Fibroblast of upper back skin (primary cell): ENCODE measurements at regions not wholly inside any gene's neighbourhood (a gene's known extent, or its start where the extent isn't known, plus 50 kb on each side); places are given as distances from the start of the nearest gene placed in this dataset.

Experiments
- DNase-seq: peaks from one replicate; pipeline ENCODE4 v3.0.0-alpha.2; 2013

DNA sequence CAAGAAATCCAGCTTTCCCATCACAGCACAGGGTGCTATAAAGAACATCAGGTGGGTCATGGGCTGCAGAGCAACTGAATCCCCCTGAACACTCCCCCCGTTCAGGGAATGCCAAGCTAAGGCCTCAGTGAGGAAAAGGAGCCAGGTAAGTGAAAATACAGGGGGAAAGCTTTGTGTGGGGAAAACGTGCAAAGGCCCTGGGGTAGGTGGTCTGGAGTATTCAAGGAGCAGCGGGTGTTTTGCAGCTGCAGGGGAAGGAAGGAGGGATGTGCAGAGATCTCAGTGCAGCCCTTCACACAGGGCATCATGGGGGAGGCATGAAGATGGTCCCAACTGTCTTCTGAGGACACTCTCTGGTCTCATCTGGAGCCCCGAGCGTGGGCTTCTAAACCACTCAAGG lies 119.2 kb downstream of the ETS2 start:
- DNase-seq: no peak

DNA sequence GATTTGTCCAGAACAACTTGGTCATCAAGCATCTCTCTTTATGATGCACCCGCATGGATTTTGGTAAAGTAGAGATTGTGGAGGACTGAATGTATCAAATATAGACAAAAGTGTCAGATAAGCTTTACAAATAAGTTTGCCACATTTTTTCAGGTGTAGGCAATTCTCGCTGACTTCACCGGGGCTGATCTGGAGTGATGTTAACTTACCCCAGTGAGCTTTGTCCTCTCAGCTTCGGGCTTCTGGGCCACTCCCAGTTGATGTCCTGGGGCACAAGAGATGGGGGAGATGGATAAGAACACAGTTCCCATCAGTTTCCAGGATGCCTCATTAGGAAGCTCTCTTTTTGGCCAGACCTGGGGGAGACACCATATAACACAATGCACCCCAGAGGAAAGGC lies 117.7 kb downstream of the ETS2 start:
- no peak for DNase-seq

DNA sequence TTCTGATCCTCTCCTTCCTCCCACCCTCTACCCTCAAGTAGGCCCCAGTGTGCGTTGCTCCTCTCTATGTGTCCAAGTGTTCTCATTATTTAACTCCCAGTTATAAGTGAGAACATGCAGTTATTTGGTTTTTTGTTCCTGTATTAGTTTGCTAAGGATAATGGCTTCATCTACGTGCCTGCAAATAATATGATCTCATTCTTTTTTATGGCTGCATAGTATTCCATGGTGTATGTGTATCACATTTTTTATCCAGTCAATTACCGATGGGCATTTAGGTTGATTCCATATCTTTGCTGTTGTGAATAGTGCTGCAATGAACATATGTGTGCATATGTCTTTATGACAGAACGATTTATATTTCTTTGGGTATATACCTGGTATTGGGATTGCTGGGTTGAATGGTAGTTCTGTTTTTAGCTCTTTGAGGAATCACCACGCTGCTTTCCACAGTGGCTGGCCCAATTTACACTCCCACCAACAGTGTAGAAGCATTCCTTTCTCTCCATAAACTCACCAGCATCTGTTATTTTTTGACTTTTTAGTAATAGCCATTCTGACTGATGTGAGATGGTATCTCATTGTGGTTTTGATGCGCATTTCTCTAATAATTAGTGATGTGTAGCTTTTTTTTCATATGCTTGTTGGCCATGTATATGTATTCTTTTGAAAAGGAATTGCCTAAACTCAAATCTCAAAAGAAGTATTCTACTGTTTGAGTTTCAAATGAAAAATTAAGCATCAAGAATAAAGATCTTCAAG lies 116.9 kb downstream of the ETS2 start:
- DNase-seq: peak; percentile 67

DNA sequence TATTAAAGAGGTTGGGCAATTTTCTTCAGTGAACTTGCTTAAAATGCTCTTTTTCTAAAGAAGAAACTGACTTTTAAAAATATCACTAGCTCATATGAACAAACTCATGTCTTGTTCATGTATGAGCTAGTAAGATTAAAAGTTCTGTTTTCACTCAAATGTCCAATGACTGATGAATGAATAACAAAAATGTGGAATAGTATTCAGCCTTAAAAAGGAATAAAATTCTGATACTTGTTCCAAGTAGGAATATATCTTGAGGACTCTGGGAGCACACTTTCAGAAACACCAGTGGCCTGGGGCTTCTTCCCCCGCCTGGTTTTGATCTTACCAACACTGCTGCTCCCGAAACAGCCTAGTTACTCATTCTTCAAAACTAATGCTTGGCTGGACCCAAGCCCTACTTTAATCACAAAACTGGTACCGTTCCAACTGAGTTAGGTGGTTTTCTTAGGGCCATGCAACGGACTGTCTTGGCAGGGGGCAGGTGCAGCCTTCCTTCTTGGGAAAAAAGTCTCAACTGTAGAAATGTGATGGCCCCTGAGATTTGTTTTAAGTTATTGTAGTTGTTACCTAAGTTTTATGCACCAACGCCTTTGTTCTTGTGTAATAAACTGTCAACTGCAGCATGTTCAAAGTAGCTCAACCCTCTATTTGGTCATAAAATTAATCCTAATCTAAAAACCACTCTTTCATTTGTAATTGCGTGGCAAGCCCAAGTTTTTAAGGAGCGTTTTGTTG lies 116.0 kb downstream of the ETS2 start:
- DNase-seq: peak; percentile 71

DNA sequence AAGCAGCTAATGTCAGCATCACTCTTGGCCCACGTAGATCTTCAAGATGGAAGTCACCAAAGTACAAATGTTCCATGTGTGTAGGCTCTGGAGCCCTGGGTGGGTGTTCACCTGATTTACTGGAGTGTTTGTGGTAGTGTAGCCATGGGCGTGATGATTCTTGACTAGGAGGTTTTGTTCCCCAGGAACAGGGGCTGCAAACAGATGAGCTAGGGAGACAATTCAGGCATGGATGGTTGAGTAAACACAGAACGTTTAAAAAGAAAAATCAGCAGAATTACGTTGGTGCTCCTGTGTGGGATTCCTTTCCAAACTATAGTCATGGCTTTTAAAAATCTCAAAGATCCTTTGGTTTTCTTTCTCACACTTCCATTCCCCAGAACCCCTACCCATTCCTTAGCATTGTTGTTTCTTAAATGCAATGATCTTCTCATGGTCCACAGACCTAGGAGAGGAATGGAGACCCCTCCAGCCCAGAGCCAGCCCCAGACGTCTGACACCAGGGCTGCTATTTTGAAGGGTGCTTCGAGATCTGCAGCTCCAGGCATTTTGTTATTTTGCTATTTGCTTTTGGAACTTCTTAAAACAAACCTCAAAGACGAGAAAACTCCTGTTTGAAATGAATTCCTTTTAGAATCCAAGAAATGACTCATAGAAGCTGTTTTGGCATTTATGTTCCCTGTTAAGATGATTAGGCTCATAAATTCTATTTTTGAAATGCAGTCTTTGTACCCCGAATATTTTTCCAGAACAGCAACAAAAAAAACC lies 115.1 kb downstream of the ETS2 start:
- peak; percentile 88 for DNase-seq

DNA sequence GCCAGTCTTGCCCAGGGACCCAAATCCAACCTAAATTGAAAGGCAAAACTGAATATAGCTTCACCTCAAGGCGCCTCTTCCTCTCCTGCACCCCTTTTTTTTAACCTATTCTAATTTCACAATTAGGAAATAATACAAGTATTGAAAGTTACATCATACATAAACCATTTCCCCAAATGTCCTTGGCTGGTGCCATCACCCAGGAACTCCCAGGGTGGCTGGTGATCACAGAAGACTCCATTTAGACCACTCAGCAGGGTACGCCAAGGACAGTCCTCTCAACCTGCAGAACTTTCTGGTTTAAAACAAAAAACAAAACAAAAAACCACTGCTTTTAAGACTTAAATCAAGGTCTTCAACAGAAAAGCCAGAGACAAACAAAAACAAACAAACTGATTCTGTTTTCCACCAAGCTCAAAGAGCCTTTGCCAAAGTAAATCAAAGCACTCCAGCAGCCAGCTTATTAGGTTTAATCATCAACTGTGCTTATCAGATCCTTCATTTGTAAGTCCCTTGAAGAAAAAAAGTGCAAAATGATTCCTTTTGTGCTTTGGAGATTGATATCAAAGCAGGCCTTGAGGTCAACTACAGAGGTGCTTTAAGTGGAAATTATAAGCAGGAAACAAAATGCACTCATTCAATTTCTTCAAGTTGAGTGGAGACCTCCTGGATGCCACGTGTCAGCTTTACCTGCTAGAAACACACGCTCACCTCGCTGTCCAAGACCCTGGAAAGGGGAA lies 113.0 kb downstream of the ETS2 start:
- no peak for DNase-seq

DNA sequence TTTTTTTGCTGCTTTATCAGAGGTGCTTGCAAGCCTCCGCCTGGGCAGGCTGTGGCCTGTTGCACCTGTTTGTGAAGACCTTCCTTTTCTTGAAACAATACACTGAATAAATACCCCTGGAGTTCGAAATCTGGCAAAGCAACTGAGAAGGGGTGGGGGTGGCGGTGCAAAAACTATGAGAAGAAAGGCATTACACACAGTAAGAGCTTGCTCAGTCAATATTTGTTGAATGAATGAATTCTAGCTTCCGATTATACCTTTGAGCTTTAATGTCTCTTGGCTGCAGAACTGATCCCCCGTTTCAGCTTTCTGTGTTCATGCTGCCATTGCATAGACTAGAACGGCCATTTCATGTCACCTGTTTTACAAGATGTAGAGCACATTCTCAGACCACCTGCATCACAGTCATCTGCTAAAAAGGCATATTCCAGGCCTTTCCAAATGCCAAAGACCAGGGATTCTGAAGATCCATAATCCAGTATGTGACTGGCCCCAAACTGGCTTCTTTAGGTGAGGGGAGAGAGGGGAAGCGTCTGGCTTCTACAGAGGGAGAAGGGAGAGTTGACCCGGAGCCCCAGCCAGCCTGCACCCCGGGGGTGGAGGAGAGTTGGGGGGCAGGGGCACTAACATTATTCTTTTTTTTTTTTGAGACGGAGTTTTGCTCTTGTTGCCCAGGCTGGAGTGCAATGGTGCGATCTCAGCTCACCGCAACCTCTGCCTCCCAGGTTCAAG lies 111.5 kb downstream of the ETS2 start:
- no peak for DNase-seq

DNA sequence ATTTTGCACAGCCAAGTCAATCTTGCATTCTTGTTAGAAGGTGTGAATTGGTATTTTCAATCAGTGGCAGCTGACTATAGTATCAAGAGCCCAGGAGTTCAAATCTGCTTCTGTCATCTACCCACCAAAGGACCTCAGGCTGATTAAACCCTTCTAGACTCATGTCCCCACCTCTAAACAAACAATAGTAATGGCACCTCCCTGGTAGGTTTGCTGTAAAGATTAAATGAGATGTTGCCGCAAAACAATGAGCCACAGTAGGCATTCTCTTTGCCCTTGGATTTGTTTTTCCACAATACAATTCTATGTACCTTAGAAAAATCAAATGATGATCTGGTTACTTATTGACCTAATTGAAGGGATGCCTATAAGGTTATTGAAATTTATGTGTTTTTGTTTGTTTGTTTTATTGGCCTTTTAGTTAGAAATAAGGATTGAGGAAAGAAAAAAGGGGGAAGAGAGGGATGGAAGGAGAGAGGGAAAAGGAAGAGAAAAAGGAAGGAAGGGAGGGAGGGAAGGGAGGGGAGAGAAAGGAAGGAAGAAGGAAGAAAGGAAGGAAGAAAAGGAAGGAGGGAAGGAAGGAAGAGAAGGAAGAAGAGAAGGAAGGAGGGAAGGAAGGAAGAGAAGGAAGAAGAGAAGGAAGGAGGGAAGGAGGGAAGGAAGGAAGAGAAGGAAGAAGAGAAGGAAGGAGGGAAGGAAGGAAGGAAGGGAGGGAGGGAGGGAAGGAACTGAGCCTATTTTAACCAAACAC lies 110.7 kb downstream of the ETS2 start:
- no peak for DNase-seq

DNA sequence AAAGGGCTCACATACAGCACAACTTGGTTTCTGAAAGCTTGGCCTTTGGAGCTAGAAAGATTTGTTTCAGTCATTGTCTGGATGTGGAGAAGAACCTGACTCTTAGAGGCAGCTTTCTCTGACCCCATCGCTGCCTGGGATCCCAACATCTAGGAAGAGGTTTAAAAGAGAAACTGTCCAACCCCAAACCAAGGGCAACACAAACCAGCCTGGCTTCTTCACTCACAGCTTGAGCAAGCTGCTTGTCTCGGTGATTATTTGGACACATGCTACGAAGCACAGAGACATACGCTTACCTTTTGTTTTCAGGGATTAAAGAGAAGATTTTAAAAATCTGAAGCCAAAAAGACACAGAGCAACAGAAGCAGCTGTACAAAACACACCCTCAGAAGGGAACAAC lies 109.8 kb downstream of the ETS2 start:
- DNase-seq: no peak

DNA sequence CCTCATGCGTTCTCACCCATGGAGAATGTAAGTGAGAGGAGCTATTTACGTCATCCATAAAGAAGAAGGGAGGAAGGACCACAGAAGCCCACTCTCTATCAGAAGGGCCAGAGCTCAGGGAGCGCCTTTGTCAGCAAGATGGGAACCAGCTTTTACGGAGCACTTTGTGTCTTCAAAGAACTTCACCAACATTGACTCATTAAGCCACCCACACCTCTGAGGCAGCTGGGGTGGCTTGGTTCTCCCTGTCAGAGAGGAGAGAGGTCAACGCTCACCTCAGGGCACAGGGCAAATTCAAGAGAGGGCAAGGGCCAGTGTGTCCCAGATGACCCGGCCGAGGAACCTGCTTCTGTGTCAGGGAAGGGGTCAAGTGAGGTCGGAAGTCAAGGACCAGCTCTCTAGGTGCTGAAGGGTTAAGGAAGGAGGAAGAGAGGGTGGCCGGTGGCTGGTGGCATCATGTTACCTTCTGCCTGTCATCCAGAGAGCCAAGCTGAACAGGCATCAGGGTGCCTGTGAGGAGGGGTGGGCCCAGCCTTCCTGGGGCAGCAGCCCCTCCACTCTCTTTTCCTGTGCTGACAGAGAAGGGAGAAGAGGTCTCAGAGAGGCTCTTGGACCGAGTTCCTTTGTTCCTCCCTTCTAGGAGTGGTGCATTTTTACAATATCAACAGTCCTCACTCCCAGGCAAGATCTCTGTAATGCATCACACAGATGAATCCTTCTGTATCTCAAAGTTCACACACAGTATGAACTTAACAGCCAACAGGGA lies 109.0 kb downstream of the ETS2 start:
- DNase-seq: no peak

DNA sequence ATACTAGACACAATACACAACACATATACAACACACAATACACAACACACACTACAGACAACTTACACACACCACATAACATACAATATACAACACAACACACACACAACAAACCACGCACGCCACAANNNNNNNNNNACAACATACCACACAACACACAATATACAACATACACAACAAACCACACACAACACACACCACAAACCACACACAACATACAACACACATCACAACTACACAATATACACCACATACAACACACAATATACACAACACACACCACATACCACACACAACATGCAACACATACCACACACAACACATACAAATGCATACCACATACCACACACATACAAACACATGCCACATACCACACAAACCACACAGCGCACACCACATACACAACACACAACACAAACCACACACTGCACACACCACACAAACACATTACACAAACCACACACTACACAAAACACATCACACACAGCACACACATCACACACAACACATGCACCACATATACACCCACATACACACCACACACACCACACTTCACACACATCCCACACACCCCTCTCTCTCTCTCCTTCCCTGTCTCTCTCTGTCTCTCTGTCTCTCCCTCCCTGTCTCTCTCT lies 108.3 kb downstream of the ETS2 start:
- no peak for DNase-seq

DNA sequence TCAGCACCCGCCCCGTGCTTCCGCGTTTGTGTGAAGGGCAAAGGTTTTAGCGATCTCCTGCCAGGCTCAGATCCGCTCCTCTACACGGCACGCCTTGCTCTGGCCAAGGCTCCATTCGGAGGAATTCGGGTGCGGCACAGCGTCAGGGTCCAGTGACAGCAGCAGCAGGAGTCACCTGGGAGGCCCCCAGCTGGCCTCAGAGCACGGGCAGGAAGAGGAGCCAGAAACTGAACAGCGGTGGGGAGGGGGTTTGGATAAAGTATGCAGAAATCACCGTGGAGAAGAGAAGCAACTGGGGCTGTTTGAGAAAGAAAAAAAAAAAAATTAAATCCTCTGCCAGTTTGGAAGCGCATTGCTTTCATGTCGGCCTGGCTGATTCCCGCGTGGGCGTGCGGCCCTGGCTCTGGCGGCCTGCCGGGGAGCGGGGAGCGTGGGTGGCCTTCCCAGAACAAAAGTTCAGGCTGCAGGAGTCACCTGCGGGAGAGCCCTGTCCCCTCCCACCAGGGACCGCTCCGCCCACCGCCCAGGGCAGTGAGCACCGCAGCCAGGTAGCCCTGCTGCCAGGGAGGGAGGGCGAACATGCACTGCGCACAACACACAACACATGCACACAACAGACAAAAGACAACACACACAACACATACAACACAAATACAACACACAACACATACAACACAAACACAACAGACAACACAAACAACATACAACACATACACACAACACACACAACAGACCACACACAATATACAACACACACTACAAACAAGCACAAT lies 107.6 kb downstream of the ETS2 start:
- DNase-seq: peak; percentile 49

DNA sequence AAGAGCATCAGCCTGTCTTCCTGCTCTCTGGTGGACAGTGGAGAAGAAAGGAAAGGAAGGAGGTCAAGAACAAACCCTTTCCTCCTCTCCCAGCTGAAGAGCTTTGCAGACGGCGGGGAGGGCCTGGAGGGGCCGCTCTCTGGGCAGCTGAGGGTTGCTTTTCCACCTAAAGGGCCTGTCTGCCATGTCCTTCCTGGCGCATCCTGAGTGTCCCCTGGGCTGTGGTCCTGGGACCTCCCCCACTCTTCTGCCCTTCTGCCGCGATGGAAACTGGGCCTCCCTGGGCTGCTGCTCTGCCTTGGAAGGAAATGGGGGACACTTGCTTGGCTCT lies 107.0 kb downstream of the ETS2 start:
- no peak for DNase-seq

DNA sequence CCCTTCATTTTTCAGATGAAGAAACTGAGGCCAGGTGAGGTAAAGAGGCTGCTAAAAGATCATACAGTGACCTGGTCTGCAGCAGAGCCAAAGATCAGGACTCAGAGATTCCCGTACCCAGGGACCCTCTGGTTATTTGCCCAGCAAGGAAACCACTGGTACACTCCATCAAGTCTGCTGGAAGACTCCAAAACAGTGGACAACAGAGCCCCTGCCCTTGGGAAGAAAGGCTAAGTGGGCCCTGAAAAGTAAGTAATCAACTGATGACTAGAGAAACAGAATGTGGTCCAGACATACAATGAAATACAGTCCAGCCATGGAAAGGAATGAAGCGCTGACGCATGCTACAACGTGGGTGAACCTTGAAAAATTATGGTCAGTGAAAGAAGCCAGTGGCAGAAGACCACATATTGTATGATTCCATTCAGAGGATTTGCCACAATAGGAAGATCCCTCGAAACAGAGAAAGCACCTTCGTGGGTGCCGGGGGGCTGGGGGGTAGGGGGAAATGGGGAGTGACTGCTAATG lies 106.4 kb downstream of the ETS2 start:
- DNase-seq: peak; percentile 70

DNA sequence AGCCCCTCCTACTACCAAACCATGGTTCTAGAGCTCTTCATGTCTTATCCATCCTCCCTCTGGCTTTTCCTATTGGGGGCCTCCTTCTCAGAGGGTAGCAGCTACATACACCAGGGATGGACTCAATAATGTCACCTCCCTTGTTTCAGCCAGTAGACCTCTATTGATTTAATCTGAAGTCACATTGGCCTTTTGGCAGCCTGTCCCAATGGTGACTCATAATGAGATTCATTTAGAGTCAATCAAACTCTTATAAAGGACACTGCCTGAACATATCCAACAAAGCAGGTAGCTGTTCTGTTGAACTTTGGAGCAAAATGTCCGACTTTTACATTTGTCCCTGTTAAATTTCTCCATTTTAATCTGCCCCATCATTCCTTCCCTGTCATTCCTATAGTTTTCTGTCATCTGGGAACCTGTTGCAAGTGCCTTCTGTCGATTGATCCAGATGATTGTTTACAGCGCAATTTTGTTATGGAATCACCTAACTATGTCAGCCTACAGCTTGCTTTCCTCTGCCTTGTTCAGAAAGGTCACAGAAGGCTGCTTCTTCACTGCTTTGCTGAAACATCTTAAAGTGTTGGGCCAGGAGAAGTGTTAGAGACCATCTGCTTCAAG lies 105.9 kb downstream of the ETS2 start:
- no peak for DNase-seq

DNA sequence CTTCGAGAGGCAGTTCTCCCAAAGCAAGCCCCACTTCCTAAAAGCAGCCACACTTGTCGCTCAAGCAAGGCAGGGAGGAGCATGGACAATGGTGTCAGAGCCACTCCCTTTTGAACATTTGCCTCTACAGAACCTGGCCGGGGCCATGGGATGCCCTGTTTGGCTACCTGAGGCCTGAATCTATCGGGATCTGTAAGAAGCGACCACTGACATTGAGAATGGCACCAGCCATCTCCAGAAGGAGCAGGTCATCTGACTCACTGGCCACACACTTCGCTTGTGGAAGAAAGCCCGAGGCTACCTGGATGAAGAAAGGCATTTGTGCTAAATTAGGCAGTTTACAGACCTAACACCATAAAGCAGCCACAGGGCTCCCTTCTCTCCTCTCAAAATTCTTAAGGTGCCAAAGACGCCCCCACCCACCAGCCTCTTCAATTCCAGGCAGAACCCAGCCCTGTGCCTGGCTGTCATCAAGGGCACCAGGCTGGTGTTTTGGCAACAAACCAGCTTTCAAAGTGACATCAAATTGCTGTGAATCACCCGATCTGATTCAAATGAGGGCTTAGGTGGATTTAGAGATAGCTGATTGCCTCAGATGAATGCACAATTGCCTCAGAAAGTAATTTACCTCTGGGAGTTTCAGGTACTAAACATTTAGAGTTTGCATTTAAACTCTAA lies 104.8 kb downstream of the ETS2 start:
- no peak for DNase-seq

DNA sequence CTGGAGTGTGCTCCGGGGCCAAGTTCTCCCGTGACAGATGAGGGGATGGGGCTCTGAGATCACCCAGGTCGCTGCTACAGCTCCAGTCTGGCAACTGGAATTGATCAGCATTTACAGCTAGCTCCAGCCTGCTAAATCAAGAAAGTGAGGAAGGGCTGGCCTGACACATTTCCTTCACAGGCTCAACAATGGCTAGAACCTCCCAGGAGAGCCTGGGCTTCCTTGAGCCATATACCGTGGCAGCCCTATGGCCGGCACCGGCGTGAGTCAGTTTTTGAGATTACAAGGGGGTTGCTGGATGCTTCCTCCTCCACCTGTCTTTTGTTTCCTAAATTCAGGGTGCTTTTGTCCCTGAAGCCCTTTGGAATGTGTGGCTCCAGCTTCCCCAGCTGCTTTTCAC lies 104.2 kb downstream of the ETS2 start:
- DNase-seq: no peak

DNA sequence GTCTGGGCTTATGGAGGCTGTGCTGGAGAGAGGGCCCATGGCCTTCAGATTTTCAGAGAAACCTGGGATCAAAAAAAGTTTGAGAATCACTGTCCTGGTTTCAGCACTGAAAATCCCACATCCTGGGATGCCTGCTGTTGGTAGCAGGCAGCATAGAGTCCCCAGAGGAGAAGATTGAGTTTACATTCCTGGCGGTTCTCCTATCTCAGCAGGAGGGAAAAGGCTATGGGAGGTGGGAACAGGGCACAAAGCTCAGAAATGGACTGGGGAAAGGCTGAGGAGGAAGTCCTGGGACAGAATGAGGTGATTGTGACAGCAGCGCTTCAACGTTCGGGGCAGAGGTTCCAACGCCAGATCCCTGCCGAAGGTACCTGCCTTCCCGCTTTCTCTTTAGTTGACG lies 103.4 kb downstream of the ETS2 start:
- peak; percentile 57 for DNase-seq
